DOHH2 (cell line): ENCODE measurements at regions not wholly inside any gene's neighbourhood (a gene's known extent, or its start where the extent isn't known, plus 50 kb on each side); places are given as distances from the start of the nearest gene placed in this dataset.

Source experiments
- H3F3A ChIP-seq: fragments of 200-600 bp; sonication (generic), shearing (Covaris generic); 2 replicates; pipeline ENCODE4 v1.6.0; 2016; ENCODE audit warnings: antibody characterized with exemption, mild to moderate bottlenecking; ENCODE audit not compliant: control insufficient read depth, insufficient read depth
- H3K27ac ChIP-seq: fragments of 200-600 bp; sonication (generic); 2 replicates; pipeline ENCODE4 v1.5.1; 2014; ENCODE audit warnings: low read depth, mild to moderate bottlenecking, low read length, moderate library complexity
- H3K27me3 ChIP-seq: fragments of 200-600 bp; sonication (generic); 2 replicates; pipeline ENCODE4 v1.6.1; 2014; ENCODE audit warnings: mild to moderate bottlenecking, low read length, mixed read lengths; ENCODE audit not compliant: control insufficient read depth
- H3K36me3 ChIP-seq: fragments of 200-600 bp; sonication (generic); 2 replicates; pipeline ENCODE4 v1.6.1; 2014; ENCODE audit warnings: mild to moderate bottlenecking, low read length, moderate library complexity, mixed read lengths; ENCODE audit not compliant: control insufficient read depth
- H3K4me1 ChIP-seq: fragments of 200-600 bp; sonication (generic); 2 replicates; pipeline ENCODE4 v1.6.1; 2014; ENCODE audit warnings: mild to moderate bottlenecking, low read length, mixed read lengths; ENCODE audit not compliant: control insufficient read depth
- H3K4me2 ChIP-seq: fragments of 200-600 bp; sonication (generic); 2 replicates; pipeline ENCODE4 v1.6.0; 2014; ENCODE audit warnings: mild to moderate bottlenecking, low read length, moderate library complexity
- H3K4me3 ChIP-seq: fragments of 200-600 bp; sonication (generic); 2 replicates; pipeline ENCODE4 v1.5.1; 2014; ENCODE audit warnings: mild to moderate bottlenecking, low read length, mixed read lengths
- H3K79me2 ChIP-seq: fragments of 200-600 bp; sonication (generic); 2 replicates; pipeline ENCODE4 v1.6.1; 2014; ENCODE audit warnings: mild to moderate bottlenecking, low read length, mixed read lengths; ENCODE audit not compliant: control insufficient read depth
- H3K9me2 ChIP-seq: fragments of 200-600 bp; sonication (generic); replicated peaks from 2 replicates; pipeline ENCODE4 v1.6.1; 2014; ENCODE audit warnings: mild to moderate bottlenecking, low read length, mixed read lengths; ENCODE audit not compliant: control insufficient read depth
- H3K9me3 ChIP-seq: fragments of 200-600 bp; sonication (generic); 2 replicates; pipeline ENCODE4 v1.6.1; 2014; ENCODE audit warnings: antibody characterized with exemption, low read length, mixed read lengths; ENCODE audit not compliant: control insufficient read depth, insufficient read depth
- H4K20me1 ChIP-seq: fragments of 200-600 bp; sonication (generic); 2 replicates; pipeline ENCODE4 v1.6.0; 2014; ENCODE audit warnings: low read depth, mild to moderate bottlenecking, antibody characterized with exemption, low read length, moderate library complexity; ENCODE audit not compliant: control insufficient read depth, insufficient read depth
- CTCF ChIP-seq: fragments of 200-600 bp; sonication (generic); IDR thresholded peaks from one replicate; pipeline ENCODE4 v1.5.1; 2014; ENCODE audit warnings: antibody characterized with exemption, mild to moderate bottlenecking, low read depth, low read length; ENCODE audit not compliant: poor library complexity, severe bottlenecking
- EZH2phosphoT487 ChIP-seq: fragments of 200-600 bp; sonication (generic); IDR thresholded peaks from 2 replicates; pipeline ENCODE4 v1.6.1; 2017; ENCODE audit warnings: borderline replicate concordance, mild to moderate bottlenecking, antibody characterized with exemption, low read length, moderate library complexity, mixed read lengths

GRCh38 chr12:91948504-91948903 lies 197.1 kb downstream of the BTG1 start:
- no peaks in the 10 kb centered on the region for H3K36me3 ChIP-seq
- no peaks in the 10 kb centered on the region for H3K79me2 ChIP-seq
- H4K20me1 ChIP-seq: no peaks in the 10 kb centered on the region
- no peaks in the 10 kb centered on the region for H3K27me3 ChIP-seq
- H3K9me2 ChIP-seq: no peaks in the 10 kb centered on the region
- no peak overlapping the region for H3K27ac ChIP-seq
- H3K4me1 ChIP-seq: no peaks in the 10 kb centered on the region
- no peaks in the 10 kb centered on the region for H3K9me3 ChIP-seq
- no peak overlapping the region for H3K4me3 ChIP-seq
- H3K4me2 ChIP-seq: no peak overlapping the region
- no peaks in the 10 kb centered on the region for H3F3A ChIP-seq
- TF ChIP-seq EZH2phosphoT487 (no peak), CTCF (no peak)

DNA sequence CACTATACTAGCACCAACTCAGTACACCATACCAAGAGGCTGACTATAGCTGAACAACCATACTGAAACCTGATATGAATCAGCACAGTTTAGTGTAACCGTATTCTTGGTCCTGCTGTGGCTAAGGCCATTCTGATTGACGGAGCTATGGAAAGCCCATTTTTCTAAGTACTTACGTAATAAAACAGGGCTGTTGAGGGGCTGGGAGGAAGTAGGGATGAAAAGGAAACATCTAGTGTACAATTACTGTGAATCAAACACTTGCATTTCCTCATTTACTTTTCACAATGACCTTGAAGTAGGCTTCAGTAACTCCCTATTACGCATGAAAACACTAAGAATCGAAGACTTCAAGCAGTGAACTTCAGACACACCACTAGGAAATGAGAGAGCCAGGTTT lies 198.2 kb downstream of the BTG1 start:
- no peak overlapping the region for H3K4me2 ChIP-seq
- no peaks in the 10 kb centered on the region for H3K9me3 ChIP-seq
- H3K4me1 ChIP-seq: no peaks in the 10 kb centered on the region
- no peaks in the 10 kb centered on the region for H4K20me1 ChIP-seq
- H3K79me2 ChIP-seq: no peaks in the 10 kb centered on the region
- H3K9me2 ChIP-seq: no peaks in the 10 kb centered on the region
- no peaks in the 10 kb centered on the region for H3K27me3 ChIP-seq
- no peak for TF ChIP-seq EZH2phosphoT487
- no peak for TF ChIP-seq CTCF
- no peaks in the 10 kb centered on the region for H3K36me3 ChIP-seq
- no peak overlapping the region for H3K27ac ChIP-seq
- H3K4me3 ChIP-seq: no peak overlapping the region
- no peaks in the 10 kb centered on the region for H3F3A ChIP-seq

DNA sequence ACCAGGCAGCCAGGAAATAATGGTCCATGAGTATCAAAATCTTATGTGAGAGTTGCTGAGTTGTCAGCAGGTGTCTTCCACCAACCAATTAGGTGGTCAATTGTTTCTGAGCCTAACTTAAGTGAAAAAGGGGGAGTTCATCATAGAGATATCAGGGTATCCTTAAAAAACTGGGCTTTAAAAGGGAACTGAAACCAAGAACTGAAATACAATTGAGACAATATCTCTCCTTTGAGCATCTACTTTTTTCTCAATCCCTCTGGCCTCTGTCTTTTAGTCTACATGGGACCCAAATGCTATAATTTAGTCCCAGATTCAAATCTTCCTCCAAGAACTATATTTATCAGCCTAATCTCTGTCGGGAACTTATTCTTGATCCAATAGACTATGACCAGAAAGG lies 201.0 kb downstream of the BTG1 start:
- Histone ChIP-seq H3K4me1 (no peaks in the 10 kb centered on the region), H3K4me2 (no peak overlapping the region), H3K9me3 (no peaks in the 10 kb centered on the region), H3K4me3 (no peak overlapping the region), H4K20me1 (no peaks in the 10 kb centered on the region), H3K27ac (no peak overlapping the region), H3K9me2 (no peaks in the 10 kb centered on the region; the same call in 1 of the 2 replicates), H3K36me3 (no peaks in the 10 kb centered on the region), H3K27me3 (no peaks in the 10 kb centered on the region), H3F3A (no peaks in the 10 kb centered on the region), H3K79me2 (no peaks in the 10 kb centered on the region)
- TF ChIP-seq CTCF: no peak
- no peak for TF ChIP-seq EZH2phosphoT487
